ENCODE measurements at regions not wholly inside any gene's neighbourhood (a gene's known extent, or its start where the extent isn't known, plus 50 kb on each side); places are given as distances from the start of the nearest gene placed in this dataset.

- TF ChIP-seq CTCF (IDR thresholded peaks at IDR 0.05) (no peak), EP300 (IDR thresholded peaks at IDR 0.05) (no peak), POLR2A (IDR thresholded peaks at IDR 0.05) (no peak)
Measured at GRCh38 chr2:22261165-22261564, 1123.8 kb upstream of the KLHL29 start.

All from ovary (tissue), 3 donors.